ENCODE measurements at regions not wholly inside any gene's neighbourhood (a gene's known extent, or its start where the extent isn't known, plus 50 kb on each side); places are given as distances from the start of the nearest gene placed in this dataset.

DNA sequence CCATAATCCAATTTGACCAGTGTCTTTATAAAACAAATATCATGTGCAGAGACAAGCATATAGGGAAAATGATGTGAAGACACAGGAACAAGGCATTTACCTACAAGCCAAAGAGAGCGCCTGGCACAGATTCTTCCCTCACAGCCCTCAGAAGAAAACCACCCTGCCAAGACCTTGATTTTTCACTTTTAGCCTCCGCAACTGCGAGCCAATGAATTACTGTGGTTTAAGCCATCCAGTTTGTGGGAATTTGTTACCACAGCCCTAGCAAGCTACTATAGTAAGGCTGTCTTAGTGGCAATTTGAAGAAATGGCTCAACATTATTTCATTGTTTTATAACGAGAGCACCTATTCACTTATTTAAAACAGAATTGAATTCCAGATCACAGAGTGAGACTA is 85.7 kb upstream of the CCDC190 start:
- DNase-seq: no peak
- Histone ChIP-seq H3K27ac (no peak overlapping the region), H3K9me3 (no peaks in the 10 kb centered on the region), H3K36me3 (no peaks in the 10 kb centered on the region), H3K27me3 (no peaks in the 10 kb centered on the region), H3K4me3 (no peak overlapping the region), H3K4me1 (no peaks in the 10 kb centered on the region)
- 87 to 98% methylated on average over 3 to 4 of the region's 4 CpGs for WGBS, 2 donors (ENCODE audit: low coverage in 1 of 2)
- TF ChIP-seq EP300 (IDR thresholded peaks at IDR 0.05; ENCODE audit: low read depth) (no peak), POLR2A (IDR thresholded peaks at IDR 0.05) (no peak), POLR2AphosphoS5 (IDR thresholded peaks at IDR 0.05) (no peak)
- TF ChIP-seq, protein P1, sequence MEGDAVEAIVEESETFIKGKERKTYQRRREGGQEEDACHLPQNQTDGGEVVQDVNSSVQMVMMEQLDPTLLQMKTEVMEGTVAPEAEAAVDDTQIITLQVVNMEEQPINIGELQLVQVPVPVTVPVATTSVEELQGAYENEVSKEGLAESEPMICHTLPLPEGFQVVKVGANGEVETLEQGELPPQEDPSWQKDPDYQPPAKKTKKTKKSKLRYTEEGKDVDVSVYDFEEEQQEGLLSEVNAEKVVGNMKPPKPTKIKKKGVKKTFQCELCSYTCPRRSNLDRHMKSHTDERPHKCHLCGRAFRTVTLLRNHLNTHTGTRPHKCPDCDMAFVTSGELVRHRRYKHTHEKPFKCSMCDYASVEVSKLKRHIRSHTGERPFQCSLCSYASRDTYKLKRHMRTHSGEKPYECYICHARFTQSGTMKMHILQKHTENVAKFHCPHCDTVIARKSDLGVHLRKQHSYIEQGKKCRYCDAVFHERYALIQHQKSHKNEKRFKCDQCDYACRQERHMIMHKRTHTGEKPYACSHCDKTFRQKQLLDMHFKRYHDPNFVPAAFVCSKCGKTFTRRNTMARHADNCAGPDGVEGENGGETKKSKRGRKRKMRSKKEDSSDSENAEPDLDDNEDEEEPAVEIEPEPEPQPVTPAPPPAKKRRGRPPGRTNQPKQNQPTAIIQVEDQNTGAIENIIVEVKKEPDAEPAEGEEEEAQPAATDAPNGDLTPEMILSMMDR (IDR thresholded peaks at IDR 0.05): no peak
- intact Hi-C loops (cut with DNase I; ENCODE audit: low total_unique reads): no loop called here
- in situ Hi-C loops (cut with MboI; ENCODE audit: low pct_ligation_motif_present in 1 of 4, low pct_unique_long_range_greater_than_20kb in 1 of 4, low sequenced_read_pairs in 3 of 4): no loop called here

DNA sequence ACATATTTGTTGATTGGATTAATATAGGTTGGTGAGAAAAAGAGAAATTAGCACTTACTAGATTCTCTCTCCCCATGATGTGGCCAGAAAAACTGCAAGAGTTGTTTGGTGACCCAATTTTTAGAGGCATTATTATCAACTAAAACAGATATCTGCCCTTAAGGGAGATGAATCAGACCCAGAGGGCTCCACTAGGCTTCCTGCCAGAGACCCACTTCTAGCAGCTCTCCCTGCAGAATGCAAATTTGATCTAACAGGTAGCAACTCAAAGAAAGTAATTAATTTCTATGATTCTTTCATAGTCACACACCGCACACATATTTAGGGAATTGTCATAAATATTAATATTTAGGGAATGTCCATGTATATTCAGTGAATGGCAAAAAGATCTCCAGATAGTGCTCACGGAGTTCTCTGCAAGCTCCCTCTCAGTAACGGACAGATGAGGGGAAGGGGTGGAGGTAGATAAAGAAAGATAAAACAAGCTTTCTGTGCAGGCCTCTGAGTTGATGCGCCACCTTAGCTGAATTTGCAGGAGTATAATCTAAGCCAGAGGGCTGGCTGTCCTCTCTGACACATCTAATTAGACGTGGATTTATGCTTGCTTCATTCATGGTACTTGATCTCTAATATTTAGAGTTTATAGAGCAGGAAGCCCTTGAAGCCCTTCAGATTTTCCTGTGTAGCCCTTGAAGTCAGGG is 84.1 kb upstream of the CCDC190 start:
- 81% methylated on average over 5 of the region's 5 CpGs; no CpG with 5 or more reads in 1 of the 2 donors for WGBS, 2 donors (ENCODE audit: low coverage in 1 of 2)
- no peaks in the 10 kb centered on the region for H3K36me3 ChIP-seq
- no peaks in the 10 kb centered on the region for H3K4me1 ChIP-seq
- H3K9me3 ChIP-seq: no peaks in the 10 kb centered on the region
- intact Hi-C loops (cut with DNase I; ENCODE audit: low total_unique reads): no loop called here
- no peak overlapping the region for H3K4me3 ChIP-seq
- in situ Hi-C loops (cut with MboI; ENCODE audit: low pct_ligation_motif_present in 1 of 4, low pct_unique_long_range_greater_than_20kb in 1 of 4, low sequenced_read_pairs in 3 of 4): no loop called here
- TF ChIP-seq EP300 (IDR thresholded peaks at IDR 0.05; ENCODE audit: low read depth) (no peak), POLR2A (IDR thresholded peaks at IDR 0.05) (no peak), POLR2AphosphoS5 (IDR thresholded peaks at IDR 0.05) (no peak)
- TF ChIP-seq, protein P1 (IDR thresholded peaks at IDR 0.05): no peak
- H3K27ac ChIP-seq: no peak overlapping the region
- no peak for DNase-seq
- H3K27me3 ChIP-seq: peaks cover 2% of the 10 kb centered on the region

DNA sequence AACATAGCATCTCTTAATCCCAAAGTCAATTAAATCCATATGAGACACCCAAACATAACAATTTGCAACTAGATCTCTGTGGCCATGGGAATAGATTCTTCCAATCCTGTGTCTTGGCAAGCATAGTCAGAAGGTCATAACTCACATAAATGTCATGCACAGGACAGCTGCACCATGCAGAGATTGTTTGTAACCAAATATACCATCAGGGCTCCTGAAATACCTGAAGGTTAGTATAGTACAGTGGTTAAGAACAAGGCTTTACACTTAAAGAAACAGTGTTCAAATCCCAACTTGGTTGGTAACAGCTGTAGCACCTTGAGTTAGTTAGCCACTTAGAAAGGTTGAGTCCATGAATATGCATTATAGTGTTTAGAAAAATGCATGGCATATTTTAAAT is 82.6 kb upstream of the CCDC190 start:
- Histone ChIP-seq H3K27ac (no peak overlapping the region), H3K36me3 (no peaks in the 10 kb centered on the region), H3K9me3 (no peaks in the 10 kb centered on the region), H3K4me1 (no peaks in the 10 kb centered on the region), H3K4me3 (no peak overlapping the region), H3K27me3 (peaks cover 2% of the 10 kb centered on the region)
- in situ Hi-C loops (cut with MboI; ENCODE audit: low pct_ligation_motif_present in 1 of 4, low pct_unique_long_range_greater_than_20kb in 1 of 4, low sequenced_read_pairs in 3 of 4) (no loop called here), intact Hi-C loops (cut with DNase I; ENCODE audit: low total_unique reads) (no loop called here)
- DNase-seq: no peak
- no peak for TF ChIP-seq POLR2A (IDR thresholded peaks at IDR 0.05)
- no peak for TF ChIP-seq EP300 (IDR thresholded peaks at IDR 0.05; ENCODE audit: low read depth)
- TF ChIP-seq, protein P1 (IDR thresholded peaks at IDR 0.05): no peak
- no peak for TF ChIP-seq POLR2AphosphoS5 (IDR thresholded peaks at IDR 0.05)

DNA sequence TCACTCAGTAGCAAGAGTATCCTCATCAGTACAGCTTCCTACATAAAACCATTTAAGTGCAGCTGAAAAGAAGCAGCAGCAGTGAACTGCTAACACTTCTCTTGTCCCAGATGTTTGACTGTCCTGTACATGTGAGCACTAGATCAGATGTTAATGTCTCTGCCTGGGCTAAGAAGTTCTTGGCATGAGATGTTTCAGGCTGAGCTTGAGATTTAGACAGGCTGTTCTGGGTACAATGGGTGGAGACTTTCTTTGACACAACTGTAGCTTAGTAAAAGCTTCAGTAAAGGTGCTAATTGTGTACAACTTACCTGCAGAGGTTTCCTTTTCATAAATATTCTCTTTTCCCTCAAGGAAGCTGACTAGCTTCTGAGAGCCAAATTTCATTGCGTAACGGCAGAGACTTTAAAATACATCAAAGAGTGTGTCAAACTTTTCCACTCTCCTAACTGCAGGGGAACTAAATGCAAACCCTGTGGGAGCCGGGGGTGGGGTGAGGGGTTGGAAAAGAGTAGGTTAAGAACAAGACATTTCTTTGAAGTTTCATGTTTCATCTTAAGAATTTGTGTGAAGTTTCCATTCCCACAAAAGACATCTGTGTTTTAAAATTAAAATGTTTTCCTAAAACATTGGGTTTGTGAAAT is 82.1 kb upstream of the CCDC190 start:
- no peaks in the 10 kb centered on the region for H3K9me3 ChIP-seq
- WGBS, 2 donors (ENCODE audit: low coverage in 1 of 2): 25 to 39% methylated on average over 3 of the region's 3 CpGs
- no peak overlapping the region for H3K4me3 ChIP-seq
- TF ChIP-seq POLR2A (IDR thresholded peaks at IDR 0.05) (no peak), EP300 (IDR thresholded peaks at IDR 0.05; ENCODE audit: low read depth) (no peak), POLR2AphosphoS5 (IDR thresholded peaks at IDR 0.05) (no peak)
- TF ChIP-seq, protein P1 (IDR thresholded peaks at IDR 0.05): no peak
- H3K27ac ChIP-seq: no peak overlapping the region
- H3K4me1 ChIP-seq: no peaks in the 10 kb centered on the region
- H3K27me3 ChIP-seq: peaks cover 2% of the 10 kb centered on the region
- intact Hi-C loops (cut with DNase I; ENCODE audit: low total_unique reads) (no loop called here), in situ Hi-C loops (cut with MboI; ENCODE audit: low pct_ligation_motif_present in 1 of 4, low pct_unique_long_range_greater_than_20kb in 1 of 4, low sequenced_read_pairs in 3 of 4) (no loop called here)
- no peaks in the 10 kb centered on the region for H3K36me3 ChIP-seq
- no peak for DNase-seq

Measured in transverse colon (tissue), 4 donors.